ENCODE measurements at regions not wholly inside any gene's neighbourhood (a gene's known extent, or its start where the extent isn't known, plus 50 kb on each side); places are given as distances from the start of the nearest gene placed in this dataset.

GRCh38 chr11:95690100-95690499 lies 99.5 kb downstream of the FAM76B start:
- TF ChIP-seq CTCF (IDR thresholded peaks at IDR 0.05; ENCODE audit: poor library complexity): no peak
- TF ChIP-seq EZH2phosphoT487 (IDR thresholded peaks at IDR 0.05; ENCODE audit: low read depth, severe bottlenecking, unreplicated experiment): no peak
